ENCODE measurements at regions not wholly inside any gene's neighbourhood (a gene's known extent, or its start where the extent isn't known, plus 50 kb on each side); places are given as distances from the start of the nearest gene placed in this dataset.

DNA sequence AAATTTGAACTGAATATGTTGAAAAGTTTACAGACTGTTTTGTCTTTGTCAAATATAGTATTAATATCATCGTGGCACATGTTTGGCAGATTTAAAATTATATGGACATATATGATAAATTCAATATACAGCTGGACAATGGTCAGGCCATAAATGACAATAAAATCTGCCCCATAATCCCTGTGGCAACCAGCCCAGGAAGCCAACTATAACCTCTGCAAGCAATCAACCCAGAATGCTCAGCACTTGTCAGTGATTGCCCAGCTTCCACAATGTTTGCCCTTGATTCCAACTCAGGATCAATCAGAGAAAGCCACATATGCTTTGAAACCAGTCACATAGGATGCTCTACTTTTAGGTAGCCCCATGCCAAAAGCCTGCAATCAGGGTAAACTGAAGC, 671.9 kb downstream of the SUCLG1 start:
- Mint-ChIP-seq H3K27ac (no peak overlapping the region), H3K4me3 (no peak overlapping the region), H3K9me3 (peaks cover 15% of the 10 kb centered on the region), H3K36me3 (no peaks in the 10 kb centered on the region), H3K4me1 (no peaks in the 10 kb centered on the region)
- no peak for DNase-seq (ENCODE audit: low spot score in 2 of 2)
- ATAC-seq: no peak

DNA sequence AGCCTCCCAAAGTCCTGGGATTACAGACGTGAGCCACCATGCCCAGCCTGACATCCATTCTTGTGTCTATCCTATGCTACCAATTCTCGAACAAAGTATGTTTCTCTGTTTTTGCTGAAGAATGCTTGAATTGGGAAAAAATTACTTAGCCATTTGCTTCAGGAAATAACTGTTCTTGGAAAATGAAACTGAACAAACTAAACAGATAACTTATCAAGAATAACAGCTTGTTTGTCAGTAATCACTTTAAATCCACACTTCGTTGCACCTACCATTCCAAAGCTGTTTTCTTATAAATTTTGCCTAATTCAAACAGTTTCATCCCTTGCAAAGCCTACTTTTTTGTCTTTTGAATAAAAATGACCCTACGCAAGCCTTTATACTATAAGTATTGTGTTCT, 672.9 kb downstream of the SUCLG1 start:
- DNase-seq (ENCODE audit: low spot score in 2 of 2) (no peak), ATAC-seq (no peak)
- H3K9me3 Mint-ChIP-seq: peaks cover 20% of the 10 kb centered on the region
- no peaks in the 10 kb centered on the region for H3K36me3 Mint-ChIP-seq
- no peak overlapping the region for H3K4me3 Mint-ChIP-seq
- no peaks in the 10 kb centered on the region for H3K4me1 Mint-ChIP-seq
- no peak overlapping the region for H3K27ac Mint-ChIP-seq

DNA sequence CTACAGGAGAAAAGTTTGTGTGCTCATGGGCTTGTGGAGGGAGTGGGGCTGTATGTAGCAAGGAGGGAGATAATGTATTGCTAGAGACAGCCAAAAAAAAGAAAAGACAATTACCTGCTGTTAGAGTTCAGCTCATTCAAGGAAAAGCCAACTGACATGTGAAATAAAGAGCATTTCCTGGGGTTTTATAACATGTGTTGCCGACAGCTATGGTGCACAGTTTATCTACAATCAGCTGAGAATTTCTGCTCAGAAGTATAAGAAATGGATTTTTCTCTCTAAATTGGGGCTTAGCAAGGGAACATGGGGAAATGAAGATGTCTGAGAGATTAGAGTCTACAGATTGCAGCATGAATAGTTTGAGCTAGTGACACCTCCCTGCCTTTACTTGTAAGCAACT, 674.1 kb downstream of the SUCLG1 start:
- H3K4me1 Mint-ChIP-seq: no peaks in the 10 kb centered on the region
- H3K27ac Mint-ChIP-seq: no peak overlapping the region
- H3K36me3 Mint-ChIP-seq: no peaks in the 10 kb centered on the region
- no peak for ATAC-seq
- H3K9me3 Mint-ChIP-seq: peaks cover 25% of the 10 kb centered on the region
- DNase-seq (ENCODE audit: low spot score in 2 of 2): no peak
- H3K4me3 Mint-ChIP-seq: no peak overlapping the region

DNA sequence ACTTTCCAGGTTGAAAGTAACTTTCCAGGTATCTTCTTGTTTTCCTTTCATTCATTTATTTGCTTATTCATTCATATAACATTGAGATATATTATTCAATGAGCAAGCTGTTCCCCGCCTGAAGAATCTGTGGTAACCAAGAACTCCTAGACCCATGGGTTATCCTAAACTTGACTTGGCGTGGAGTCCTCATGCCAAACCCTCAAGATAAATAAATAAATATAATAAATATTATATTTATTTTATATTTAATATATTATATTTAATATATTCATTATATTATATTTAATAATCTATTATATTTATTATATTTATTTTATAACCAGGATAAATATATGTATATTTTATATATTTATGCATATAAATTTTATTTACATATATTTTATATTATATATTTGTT, 674.8 kb downstream of the SUCLG1 start:
- peaks cover 21% of the 10 kb centered on the region for H3K9me3 Mint-ChIP-seq
- no peaks in the 10 kb centered on the region for H3K4me1 Mint-ChIP-seq
- ATAC-seq: no peak
- DNase-seq (ENCODE audit: low spot score in 2 of 2): no peak
- H3K4me3 Mint-ChIP-seq: no peak overlapping the region
- H3K36me3 Mint-ChIP-seq: no peaks in the 10 kb centered on the region
- H3K27ac Mint-ChIP-seq: no peak overlapping the region

DNA sequence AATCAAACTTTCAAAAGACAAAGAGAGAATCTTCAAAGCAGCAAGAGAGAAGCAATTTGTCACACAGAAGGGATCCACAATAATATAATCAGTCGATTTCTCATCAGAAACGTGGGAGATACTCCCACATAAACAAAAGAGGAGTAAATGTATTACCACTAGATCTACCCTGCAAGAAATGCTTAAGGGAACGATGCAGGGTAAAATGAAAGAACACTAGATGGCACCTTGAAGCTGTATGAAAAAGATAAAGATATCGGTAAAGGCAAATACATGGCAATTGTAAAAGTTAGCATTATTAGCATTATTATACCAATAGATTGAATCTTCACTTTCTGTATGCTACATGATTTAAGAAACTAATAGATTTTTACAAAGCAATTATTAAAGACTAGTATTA, 677.0 kb downstream of the SUCLG1 start:
- peaks cover 11% of the 10 kb centered on the region for H3K9me3 Mint-ChIP-seq
- ATAC-seq: no peak
- no peak for DNase-seq (ENCODE audit: low spot score in 2 of 2)
- no peaks in the 10 kb centered on the region for H3K4me1 Mint-ChIP-seq
- H3K36me3 Mint-ChIP-seq: no peaks in the 10 kb centered on the region
- no peak overlapping the region for H3K27ac Mint-ChIP-seq
- no peak overlapping the region for H3K4me3 Mint-ChIP-seq

DNA sequence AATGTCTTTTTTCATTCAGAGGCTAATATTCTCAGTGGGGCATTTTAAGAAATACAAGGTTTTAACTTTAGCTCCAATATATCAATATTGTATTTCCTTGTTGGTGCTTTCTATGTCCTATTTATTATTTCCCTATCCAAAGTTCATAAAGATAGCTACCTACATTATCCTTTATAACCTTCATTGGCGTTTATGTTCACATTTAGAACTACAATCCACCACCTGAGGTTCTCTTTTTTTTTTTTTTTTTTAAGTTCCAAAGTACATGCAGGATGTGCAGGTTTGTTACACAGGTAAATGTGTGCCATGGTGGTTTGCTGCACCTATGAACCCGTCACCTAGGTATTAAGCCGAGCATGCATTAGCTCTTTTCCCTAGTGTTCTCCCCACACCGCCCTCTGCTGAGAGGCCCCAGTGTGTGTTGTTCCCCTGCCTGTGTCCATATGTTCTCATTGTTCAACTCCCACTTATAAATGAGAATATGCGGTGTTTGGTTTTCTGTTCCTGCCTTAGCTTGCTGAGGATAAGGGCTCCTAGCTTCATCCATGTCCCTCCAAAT, 694.6 kb downstream of the SUCLG1 start:
- Mint-ChIP-seq H3K9me3 (peaks cover 12% of the 10 kb centered on the region), H3K27ac (no peak overlapping the region), H3K4me3 (no peak overlapping the region), H3K4me1 (no peaks in the 10 kb centered on the region), H3K36me3 (no peaks in the 10 kb centered on the region)
- ATAC-seq (no peak), DNase-seq (ENCODE audit: low spot score in 2 of 2) (no peak)

DNA sequence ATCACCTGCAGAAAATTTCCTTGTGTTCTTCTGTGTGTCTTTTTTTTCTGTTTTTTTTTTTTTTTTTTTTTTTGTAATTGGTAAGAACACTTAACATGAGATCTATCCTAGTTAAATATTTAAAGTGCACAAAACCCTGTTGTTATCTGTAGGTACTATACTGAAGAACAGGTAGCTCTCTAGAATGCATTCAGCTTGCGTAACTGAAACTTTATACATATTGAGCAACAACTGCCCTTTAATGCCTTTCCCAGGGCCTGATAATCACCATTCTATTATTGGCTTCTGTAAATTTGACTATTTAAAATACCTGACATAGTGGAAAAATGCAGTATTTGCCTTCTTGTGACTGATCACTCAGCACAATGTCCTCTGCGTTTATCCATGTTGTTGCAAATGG, 701.8 kb downstream of the SUCLG1 start:
- Mint-ChIP-seq H3K4me3 (no peak overlapping the region), H3K4me1 (no peaks in the 10 kb centered on the region)

DNA sequence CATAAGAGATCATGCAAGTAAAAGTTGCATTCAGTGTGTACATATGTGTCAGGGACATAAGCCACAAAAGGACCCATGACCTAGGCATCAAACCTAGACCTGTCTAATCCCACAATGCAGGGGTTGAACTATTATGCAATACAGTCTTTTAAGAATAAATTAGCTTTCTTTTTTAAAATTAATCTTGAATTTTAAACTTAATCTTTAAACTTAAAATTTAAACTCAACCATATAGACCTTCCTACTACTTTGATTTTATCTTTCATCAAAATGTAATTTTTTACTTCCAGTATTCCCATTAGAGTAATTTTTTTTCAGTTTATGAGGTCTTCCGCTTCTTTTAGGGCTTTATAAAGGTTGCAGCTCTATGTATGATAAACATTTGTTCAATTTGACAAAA, 702.9 kb downstream of the SUCLG1 start:
- Mint-ChIP-seq H3K4me1 (no peaks in the 10 kb centered on the region), H3K27ac (no peak overlapping the region), H3K4me3 (no peak overlapping the region), H3K36me3 (no peaks in the 10 kb centered on the region), H3K9me3 (peaks cover 12% of the 10 kb centered on the region)
- no peak for DNase-seq (ENCODE audit: low spot score in 2 of 2)
- no peak for ATAC-seq

More for the DNA sequence above, 701.8 kb downstream of the SUCLG1 start:
- H3K9me3 Mint-ChIP-seq: peaks cover 11% of the 10 kb centered on the region
- H3K36me3 Mint-ChIP-seq: no peaks in the 10 kb centered on the region
- no peak overlapping the region for H3K27ac Mint-ChIP-seq
- ATAC-seq (no peak), DNase-seq (ENCODE audit: low spot score in 2 of 2) (no peak)

DNA sequence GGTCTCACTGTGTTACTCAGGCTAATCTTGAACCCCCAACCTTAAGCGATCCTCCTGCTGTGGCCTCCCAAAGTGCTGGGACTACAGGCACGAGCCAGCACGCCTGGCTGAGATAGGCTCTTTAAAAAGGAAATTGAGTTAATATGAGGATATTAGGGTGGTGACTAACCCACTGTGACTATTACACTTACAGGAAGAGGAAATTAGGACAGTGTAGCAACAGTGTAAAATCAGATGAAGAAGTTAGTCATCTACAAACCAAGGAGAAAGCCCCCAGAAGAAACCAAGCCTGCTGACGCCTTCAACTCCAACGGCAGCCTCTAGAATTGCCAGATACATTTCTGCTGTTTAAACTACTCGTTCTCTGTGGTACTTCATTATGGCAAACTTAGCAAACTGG, 711.9 kb downstream of the SUCLG1 start:
- H3K36me3 Mint-ChIP-seq: no peaks in the 10 kb centered on the region
- no peaks in the 10 kb centered on the region for H3K4me1 Mint-ChIP-seq
- peaks cover 9% of the 10 kb centered on the region for H3K9me3 Mint-ChIP-seq
- no peak for DNase-seq (ENCODE audit: low spot score in 2 of 2)
- no peak for ATAC-seq
- no peak overlapping the region for H3K4me3 Mint-ChIP-seq
- H3K27ac Mint-ChIP-seq: no peak overlapping the region

DNA sequence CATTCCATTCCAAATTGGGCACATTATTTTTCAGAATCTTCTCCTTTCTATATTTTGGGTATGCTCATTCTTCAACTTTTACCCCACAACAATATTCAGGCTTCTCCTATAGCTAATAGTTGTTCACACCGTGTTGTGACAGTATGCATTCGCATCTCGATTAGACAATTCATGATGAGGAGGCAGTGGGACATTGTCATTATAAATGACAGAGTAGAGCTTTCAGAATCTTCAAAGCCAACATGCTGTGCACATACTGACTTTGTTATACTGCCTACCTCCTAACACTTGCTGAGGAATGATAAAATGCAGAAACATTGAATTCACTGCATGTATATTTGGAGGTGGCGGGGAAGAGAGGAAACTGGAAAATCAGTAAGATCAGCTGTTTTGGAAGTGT, 714.2 kb downstream of the SUCLG1 start:
- no peaks in the 10 kb centered on the region for H3K4me1 Mint-ChIP-seq

DNA sequence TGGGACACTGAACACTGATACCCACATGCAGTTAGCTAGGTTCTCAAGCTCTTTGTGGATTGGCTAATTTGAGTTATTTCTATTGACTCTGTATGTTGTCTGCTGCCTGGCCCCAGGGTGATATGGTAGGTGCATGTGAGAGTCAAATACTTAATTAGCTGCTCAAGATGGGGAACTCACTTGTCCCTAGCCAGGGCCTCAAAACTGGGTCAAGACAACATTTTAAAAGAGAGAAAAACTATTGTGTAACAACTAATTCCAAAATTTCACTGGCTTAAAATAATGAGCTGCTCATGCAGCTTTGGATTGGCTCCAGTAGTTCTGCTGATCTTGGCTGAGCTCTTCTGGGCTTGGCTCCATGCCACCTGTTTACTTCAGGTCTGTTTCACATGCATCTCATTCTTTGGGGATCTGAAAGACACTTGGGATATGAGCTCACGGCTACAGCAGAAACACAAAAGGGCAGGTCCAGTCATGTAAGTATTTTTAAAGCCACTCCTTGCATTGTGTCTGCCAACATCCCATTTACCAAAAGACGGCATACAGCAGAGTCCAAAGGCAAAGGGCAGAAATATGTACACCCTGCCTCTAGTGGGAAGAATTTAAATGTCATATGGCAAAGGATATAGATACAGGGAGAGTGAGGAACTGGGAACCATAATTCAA, 716.8 kb downstream of the SUCLG1 start:
- Mint-ChIP-seq H3K27ac (no peak overlapping the region), H3K36me3 (no peaks in the 10 kb centered on the region), H3K4me1 (no peaks in the 10 kb centered on the region), H3K9me3 (peaks cover 19% of the 10 kb centered on the region), H3K4me3 (no peak overlapping the region)
- ATAC-seq: no peak
- no peak for DNase-seq (ENCODE audit: low spot score in 2 of 2)

More for the DNA sequence above, 714.2 kb downstream of the SUCLG1 start:
- H3K9me3 Mint-ChIP-seq: peaks cover 19% of the 10 kb centered on the region
- no peak overlapping the region for H3K4me3 Mint-ChIP-seq
- DNase-seq (ENCODE audit: low spot score in 2 of 2) (no peak), ATAC-seq (no peak)
- H3K27ac Mint-ChIP-seq: no peak overlapping the region
- no peaks in the 10 kb centered on the region for H3K36me3 Mint-ChIP-seq

DNA sequence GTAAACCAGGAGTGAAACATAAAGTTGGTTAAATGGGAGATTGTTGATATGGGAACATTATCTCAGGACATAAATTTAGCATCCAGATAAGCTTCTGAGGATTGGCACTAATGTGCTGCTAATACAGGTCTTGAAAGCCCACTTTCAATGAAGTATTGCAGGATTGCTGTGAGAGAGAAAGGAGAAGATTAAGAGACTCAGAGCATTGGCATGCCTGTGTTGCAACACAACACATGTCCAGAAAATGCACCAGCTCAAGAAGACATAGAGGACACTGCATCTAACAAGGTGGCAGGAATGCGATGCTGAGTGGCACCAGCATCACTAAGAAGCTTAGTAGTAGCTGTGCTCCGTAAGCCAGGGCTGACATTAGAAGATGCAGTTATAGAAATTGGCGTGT, 728.9 kb downstream of the SUCLG1 start:
- DNase-seq (ENCODE audit: low spot score in 2 of 2) (no peak), ATAC-seq (no peak)
- Mint-ChIP-seq H3K4me1 (no peaks in the 10 kb centered on the region), H3K4me3 (no peak overlapping the region), H3K36me3 (no peaks in the 10 kb centered on the region), H3K27ac (no peak overlapping the region), H3K9me3 (peaks cover 19% of the 10 kb centered on the region)

DNA sequence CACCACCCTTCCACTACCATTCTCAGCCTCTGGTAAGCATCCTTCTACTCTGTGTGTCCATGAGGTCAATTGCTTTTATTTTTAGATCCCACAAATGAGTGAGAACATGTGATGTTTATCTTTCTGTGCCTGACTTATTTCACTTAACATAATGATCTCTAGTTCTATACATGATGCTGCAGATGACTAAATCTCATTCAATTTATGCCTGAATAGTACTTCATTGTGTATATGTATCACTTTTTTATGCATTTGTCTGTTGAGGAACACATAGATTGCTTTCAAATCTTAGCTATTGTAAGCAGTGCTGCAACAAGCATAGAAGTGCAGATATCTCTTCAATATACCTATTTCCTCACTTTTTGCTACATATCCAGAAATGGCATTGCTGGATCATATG, 733.3 kb downstream of the SUCLG1 start:
- DNase-seq (ENCODE audit: low spot score in 2 of 2) (no peak), ATAC-seq (no peak)
- Mint-ChIP-seq H3K4me3 (no peak overlapping the region), H3K9me3 (peaks cover 13% of the 10 kb centered on the region), H3K27ac (no peak overlapping the region), H3K4me1 (no peaks in the 10 kb centered on the region), H3K36me3 (no peaks in the 10 kb centered on the region)

DNA sequence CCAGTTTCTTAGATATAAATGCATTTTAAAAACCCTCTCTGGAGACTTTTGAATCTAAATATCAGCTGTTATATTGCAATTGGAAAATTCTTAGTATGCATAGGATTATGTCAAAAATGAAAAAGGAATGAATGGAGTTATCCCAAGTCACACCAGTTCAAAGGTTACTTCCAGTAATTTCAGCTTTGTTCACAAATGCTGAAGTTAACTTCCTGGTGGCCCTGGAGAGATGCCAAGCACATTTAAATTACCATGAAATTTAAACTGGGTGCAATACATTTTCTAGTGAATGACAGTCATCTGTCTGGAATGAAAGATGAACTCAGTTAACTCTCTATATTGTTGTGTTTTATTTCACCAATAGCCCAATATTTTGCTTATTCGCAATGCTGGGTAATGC, 753.9 kb downstream of the SUCLG1 start:
- no peaks in the 10 kb centered on the region for H3K36me3 Mint-ChIP-seq
- no peak overlapping the region for H3K4me3 Mint-ChIP-seq
- no peak for ATAC-seq
- peaks cover 8% of the 10 kb centered on the region for H3K9me3 Mint-ChIP-seq
- no peak for DNase-seq (ENCODE audit: low spot score in 2 of 2)
- H3K4me1 Mint-ChIP-seq: no peaks in the 10 kb centered on the region
- H3K27ac Mint-ChIP-seq: no peak overlapping the region

DNA sequence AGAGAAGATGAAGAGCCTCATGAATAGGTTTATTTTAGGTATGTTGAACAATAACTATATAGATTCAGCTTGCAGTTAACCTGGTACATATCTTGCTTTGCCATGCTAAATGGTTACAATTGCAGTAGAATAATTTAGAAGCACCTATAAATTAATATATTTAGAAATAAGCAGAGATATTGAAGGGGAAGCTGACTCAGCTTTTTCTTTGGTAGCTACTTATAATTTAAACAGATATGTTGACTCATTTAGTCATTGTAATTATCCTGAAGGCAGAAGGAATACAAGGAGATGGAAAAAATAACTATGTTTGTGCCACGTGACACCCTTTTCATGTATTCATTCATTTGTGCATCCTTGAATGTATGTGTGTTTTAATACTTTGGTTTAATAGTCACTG, 755.5 kb downstream of the SUCLG1 start:
- Mint-ChIP-seq H3K4me1 (no peaks in the 10 kb centered on the region), H3K27ac (no peak overlapping the region), H3K36me3 (no peaks in the 10 kb centered on the region), H3K9me3 (peaks cover 6% of the 10 kb centered on the region), H3K4me3 (no peak overlapping the region)
- ATAC-seq (no peak), DNase-seq (ENCODE audit: low spot score in 2 of 2) (no peak)

DNA sequence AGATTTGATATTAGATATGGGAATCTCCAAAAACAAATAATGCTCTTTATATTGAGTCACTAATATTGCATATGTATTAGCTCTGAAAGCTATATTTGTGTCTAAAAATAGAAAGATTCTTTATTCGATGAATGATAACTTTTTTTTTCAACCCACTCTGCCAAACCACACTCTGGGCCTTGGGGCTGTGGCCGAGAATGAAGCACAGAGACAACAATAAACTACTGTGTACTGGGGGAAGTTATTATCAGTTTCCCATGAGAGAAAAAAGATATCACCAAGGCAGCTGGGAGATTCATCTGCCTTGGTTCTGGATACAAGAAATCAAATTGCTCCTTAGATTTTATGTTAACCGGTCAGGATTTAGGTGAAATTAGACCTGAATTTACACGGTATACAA, 762.2 kb downstream of the SUCLG1 start:
- Mint-ChIP-seq H3K4me3 (no peak overlapping the region), H3K27ac (no peak overlapping the region), H3K36me3 (no peaks in the 10 kb centered on the region), H3K9me3 (peaks cover 2% of the 10 kb centered on the region), H3K4me1 (no peaks in the 10 kb centered on the region)
- no peak for DNase-seq (ENCODE audit: low spot score in 2 of 2)
- no peak for ATAC-seq

DNA sequence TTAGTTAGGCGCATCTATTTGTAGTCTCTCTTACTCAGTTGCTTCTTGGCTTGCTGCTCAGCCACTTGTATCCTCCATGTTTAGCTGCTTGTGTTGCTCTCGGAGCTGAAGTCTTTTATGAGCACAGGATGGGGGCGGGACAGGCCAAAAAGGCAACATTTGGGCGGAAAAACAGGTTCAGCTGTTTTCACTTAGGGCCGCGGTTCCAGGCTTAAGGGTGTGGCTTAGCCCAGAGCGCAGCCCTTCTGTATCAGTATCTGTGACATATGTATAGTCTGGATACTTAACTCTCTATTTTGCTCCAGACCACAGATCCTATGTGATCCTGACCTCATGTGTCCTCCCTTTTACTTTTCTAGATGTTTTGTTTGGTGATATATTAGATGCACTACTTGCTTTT, 763.5 kb downstream of the SUCLG1 start:
- DNase-seq (ENCODE audit: low spot score in 2 of 2) (no peak), ATAC-seq (no peak)
- no peaks in the 10 kb centered on the region for H3K36me3 Mint-ChIP-seq
- no peaks in the 10 kb centered on the region for H3K4me1 Mint-ChIP-seq
- H3K9me3 Mint-ChIP-seq: peaks cover 2% of the 10 kb centered on the region
- no peak overlapping the region for H3K4me3 Mint-ChIP-seq
- no peak overlapping the region for H3K27ac Mint-ChIP-seq
